ENCODE measurements at regions not wholly inside any gene's neighbourhood (a gene's known extent, or its start where the extent isn't known, plus 50 kb on each side); places are given as distances from the start of the nearest gene placed in this dataset.

DNA sequence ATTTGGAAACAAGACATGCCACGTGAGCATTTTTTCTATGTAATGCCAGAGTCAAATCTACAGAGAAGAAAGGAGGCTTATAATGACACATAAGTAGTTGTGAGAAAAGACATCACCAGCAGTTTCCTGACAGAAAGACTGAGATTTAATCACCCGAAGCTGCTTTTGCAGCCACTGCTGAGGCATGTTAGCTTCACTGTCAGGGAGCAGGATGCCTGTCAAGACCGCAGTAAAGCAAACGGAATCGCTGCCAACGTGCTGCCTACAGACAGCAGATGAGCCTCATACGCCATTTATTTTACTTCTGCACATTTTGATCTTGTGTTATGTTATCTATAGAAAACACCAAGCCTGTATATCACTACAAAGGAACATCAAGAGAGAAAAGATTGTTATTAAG, 68.7 kb upstream of the NDST3 start:
- TF ChIP-seq, protein P1, sequence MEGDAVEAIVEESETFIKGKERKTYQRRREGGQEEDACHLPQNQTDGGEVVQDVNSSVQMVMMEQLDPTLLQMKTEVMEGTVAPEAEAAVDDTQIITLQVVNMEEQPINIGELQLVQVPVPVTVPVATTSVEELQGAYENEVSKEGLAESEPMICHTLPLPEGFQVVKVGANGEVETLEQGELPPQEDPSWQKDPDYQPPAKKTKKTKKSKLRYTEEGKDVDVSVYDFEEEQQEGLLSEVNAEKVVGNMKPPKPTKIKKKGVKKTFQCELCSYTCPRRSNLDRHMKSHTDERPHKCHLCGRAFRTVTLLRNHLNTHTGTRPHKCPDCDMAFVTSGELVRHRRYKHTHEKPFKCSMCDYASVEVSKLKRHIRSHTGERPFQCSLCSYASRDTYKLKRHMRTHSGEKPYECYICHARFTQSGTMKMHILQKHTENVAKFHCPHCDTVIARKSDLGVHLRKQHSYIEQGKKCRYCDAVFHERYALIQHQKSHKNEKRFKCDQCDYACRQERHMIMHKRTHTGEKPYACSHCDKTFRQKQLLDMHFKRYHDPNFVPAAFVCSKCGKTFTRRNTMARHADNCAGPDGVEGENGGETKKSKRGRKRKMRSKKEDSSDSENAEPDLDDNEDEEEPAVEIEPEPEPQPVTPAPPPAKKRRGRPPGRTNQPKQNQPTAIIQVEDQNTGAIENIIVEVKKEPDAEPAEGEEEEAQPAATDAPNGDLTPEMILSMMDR (IDR thresholded peaks at IDR 0.05) = no peak
- TF ChIP-seq SREBF2 (IDR thresholded peaks at IDR 0.05) (no peak), POLR2A (IDR thresholded peaks at IDR 0.05; ENCODE audit: low read length) (no peak), RCOR1 (IDR thresholded peaks at IDR 0.05; ENCODE audit: low read depth, low read length) (no peak), EP300 (IDR thresholded peaks at IDR 0.05) (no peak), FOXS1 (CRISPR knock-in tag; IDR thresholded peaks at IDR 0.05) (no peak), ZNF302 (CRISPR knock-in tag; IDR thresholded peaks at IDR 0.05) (no peak), CBX8 (IDR thresholded peaks at IDR 0.05) (no peak), RNF2 (IDR thresholded peaks at IDR 0.05; ENCODE audit: borderline replicate concordance, low read depth) (no peak), MAZ (IDR thresholded peaks at IDR 0.05; ENCODE audit: borderline replicate concordance, low read depth, low read length) (no peak), RAD21 (conservative IDR thresholded peaks at IDR 0.05 in 1 of 2, IDR thresholded peaks at IDR 0.05 in 1 of 2) (no peak), SMC3 (IDR thresholded peaks at IDR 0.05) (no peak)
- TF ChIP-seq, protein P2, sequence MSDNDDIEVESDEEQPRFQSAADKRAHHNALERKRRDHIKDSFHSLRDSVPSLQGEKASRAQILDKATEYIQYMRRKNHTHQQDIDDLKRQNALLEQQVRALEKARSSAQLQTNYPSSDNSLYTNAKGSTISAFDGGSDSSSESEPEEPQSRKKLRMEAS (IDR thresholded peaks at IDR 0.05) = no peak
- TF ChIP-seq, protein P3, sequence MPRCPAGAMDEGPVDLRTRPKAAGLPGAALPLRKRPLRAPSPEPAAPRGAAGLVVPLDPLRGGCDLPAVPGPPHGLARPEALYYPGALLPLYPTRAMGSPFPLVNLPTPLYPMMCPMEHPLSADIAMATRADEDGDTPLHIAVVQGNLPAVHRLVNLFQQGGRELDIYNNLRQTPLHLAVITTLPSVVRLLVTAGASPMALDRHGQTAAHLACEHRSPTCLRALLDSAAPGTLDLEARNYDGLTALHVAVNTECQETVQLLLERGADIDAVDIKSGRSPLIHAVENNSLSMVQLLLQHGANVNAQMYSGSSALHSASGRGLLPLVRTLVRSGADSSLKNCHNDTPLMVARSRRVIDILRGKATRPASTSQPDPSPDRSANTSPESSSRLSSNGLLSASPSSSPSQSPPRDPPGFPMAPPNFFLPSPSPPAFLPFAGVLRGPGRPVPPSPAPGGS (IDR thresholded peaks at IDR 0.05) = no peak

Measured in A549 (cell line).